Vagina (tissue), 2 donors: ENCODE measurements at regions not wholly inside any gene's neighbourhood (a gene's known extent, or its start where the extent isn't known, plus 50 kb on each side); places are given as distances from the start of the nearest gene placed in this dataset.

Experiments used
- DNase-seq, 2 donors: peaks; one replicate each; pipeline ENCODE4 v3.0.0-alpha.2; 2017; ENCODE audit errors: extremely low spot score in 2 of 2
- H3K27ac ChIP-seq: fragments of 200-600 bp; sonication (generic); one replicate; pipeline ENCODE4 v1.5.1; 2019
- H3K27me3 ChIP-seq: fragments of 200-600 bp; sonication (generic); one replicate; pipeline ENCODE4 v1.5.1; 2019
- H3K36me3 ChIP-seq, 2 donors: fragments of 200-600 bp; sonication (generic); one replicate each; pipeline ENCODE4 v1.5.1; 2017 to 2019
- H3K4me1 ChIP-seq: fragments of 200-600 bp; sonication (generic); one replicate; pipeline ENCODE4 v1.5.1; 2019
- H3K4me3 ChIP-seq, 2 donors: fragments of 200-600 bp; sonication (generic); 1 replicate in 1 of 2; 2 replicates in 1 of 2; pipeline ENCODE4 v1.5.1; 2016 to 2019
- H3K9me3 ChIP-seq: fragments of 200-600 bp; sonication (generic); one replicate; pipeline ENCODE4 v1.5.1; 2019
- POLR2A ChIP-seq, 2 donors: fragments of 450-650 bp; IDR thresholded peaks; one replicate each; pipeline ENCODE4 v1.6.1; 2017; ENCODE audit warnings: antibody characterized with exemption in 2 of 2, mild to moderate bottlenecking in 2 of 2, moderate library complexity in 2 of 2
- POLR2AphosphoS5 ChIP-seq, 2 donors: sonication (generic); formaldehyde crosslinking; IDR thresholded peaks; one replicate each; pipeline ENCODE4 v1.9.0; 2017; ENCODE audit warnings: antibody characterized with exemption in 2 of 2, mild to moderate bottlenecking in 2 of 2, low read depth in 1 of 2; ENCODE audit not compliant: insufficient read depth in 1 of 2
- intact Hi-C: fragments of 100-400 bp; cut with DNase I; formaldehyde crosslinking; loops from one replicate; pipeline ENCODE4 v1.15.1; 2023
- TF ChIP-seq, protein P1 (sequence below), 3 experiments: fragments of 450-650 bp in 2 of 3; fragments of 200-600 bp in 1 of 3; sonication (generic) in 1 of 3; IDR thresholded peaks; one replicate each; pipeline ENCODE4 v1.5.1; 2017 to 2019; ENCODE audit warnings: antibody characterized with exemption in 3 of 3, mild to moderate bottlenecking in 2 of 3, moderate library complexity in 2 of 3

DNA sequence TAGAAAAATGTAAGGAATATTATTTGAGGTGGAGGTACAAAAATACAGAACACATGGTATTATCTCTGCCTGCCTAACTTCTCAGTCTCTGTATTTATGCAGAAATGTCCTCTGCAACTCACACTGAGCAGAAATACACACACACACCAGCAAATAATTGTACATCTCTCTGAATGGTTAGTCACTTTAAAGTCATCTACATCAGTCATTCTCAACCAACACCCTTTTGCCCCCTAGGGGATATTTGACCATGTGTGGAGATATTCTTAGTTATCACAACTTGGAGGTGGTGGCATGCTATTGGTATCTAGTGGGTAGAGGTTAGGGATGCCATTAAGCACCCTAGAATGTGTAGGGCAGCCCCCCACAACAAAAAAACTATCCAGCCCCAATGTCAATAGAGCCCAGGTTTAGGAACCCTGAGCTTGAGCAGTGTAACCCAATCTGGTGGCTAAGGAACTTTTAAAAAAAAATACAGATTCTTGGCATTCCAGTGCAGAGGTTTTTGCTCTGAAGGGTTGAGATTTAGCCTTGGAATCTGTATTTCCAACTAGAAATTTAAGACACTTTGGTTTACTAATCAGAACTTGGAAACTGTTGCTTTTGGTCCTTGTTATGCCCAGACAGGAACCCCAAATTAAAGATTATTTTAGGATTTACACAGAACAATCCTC, 183.8 kb downstream of the TBX5 start:
- H3K4me3 ChIP-seq: no peak overlapping the region
- TF ChIP-seq POLR2AphosphoS5 (IDR thresholded peaks at IDR 0.05; ENCODE audit: insufficient read depth in 1 of 2, low read depth in 1 of 2) (no peak), POLR2A (IDR thresholded peaks at IDR 0.05) (no peak)
- TF ChIP-seq, protein P1, sequence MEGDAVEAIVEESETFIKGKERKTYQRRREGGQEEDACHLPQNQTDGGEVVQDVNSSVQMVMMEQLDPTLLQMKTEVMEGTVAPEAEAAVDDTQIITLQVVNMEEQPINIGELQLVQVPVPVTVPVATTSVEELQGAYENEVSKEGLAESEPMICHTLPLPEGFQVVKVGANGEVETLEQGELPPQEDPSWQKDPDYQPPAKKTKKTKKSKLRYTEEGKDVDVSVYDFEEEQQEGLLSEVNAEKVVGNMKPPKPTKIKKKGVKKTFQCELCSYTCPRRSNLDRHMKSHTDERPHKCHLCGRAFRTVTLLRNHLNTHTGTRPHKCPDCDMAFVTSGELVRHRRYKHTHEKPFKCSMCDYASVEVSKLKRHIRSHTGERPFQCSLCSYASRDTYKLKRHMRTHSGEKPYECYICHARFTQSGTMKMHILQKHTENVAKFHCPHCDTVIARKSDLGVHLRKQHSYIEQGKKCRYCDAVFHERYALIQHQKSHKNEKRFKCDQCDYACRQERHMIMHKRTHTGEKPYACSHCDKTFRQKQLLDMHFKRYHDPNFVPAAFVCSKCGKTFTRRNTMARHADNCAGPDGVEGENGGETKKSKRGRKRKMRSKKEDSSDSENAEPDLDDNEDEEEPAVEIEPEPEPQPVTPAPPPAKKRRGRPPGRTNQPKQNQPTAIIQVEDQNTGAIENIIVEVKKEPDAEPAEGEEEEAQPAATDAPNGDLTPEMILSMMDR (IDR thresholded peaks at IDR 0.05): no peak
- H3K36me3 ChIP-seq: no peaks in the 10 kb centered on the region
- H3K27me3 ChIP-seq: no peaks in the 10 kb centered on the region
- H3K4me1 ChIP-seq: no peaks in the 10 kb centered on the region
- no peak for DNase-seq
- H3K27ac ChIP-seq: no peak overlapping the region
- intact Hi-C loops: no loop called here
- no peaks in the 10 kb centered on the region for H3K9me3 ChIP-seq

DNA sequence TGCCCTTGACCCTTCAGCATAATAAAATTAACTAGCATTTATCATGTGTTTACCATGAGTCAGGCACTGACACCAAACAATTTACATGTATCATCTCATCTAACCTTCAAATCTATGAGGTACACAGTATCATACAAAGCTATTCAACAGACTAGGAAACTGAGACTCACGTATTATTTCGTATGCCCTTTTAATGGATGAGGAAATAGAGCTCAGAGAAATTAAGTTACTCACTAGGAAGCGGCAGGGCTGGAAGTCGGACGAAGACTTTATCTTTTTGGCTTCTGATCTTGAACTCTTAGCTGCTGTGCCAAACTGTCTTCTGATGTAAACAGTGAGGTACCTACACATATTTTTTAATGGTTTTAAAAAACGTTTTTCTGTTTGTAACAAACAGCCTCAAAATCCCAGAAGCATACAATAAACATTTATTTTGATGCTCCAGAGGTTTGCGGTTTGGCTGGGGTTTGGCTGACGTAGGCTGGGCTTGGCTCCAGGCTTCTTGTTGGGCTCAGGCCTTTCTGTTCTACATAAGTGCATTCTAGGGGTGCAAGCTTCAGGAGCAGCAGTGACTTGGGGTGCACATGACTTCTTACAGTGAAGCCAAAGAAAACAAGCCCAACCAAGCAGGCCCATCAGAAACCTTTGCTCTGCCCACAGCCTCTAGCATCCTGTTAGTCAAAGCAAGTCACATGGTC, 184.7 kb downstream of the TBX5 start:
- Histone ChIP-seq H3K36me3 (no peaks in the 10 kb centered on the region), H3K9me3 (no peaks in the 10 kb centered on the region), H3K27me3 (no peaks in the 10 kb centered on the region), H3K4me1 (no peaks in the 10 kb centered on the region), H3K27ac (no peak overlapping the region), H3K4me3 (no peak overlapping the region)
- TF ChIP-seq POLR2AphosphoS5 (IDR thresholded peaks at IDR 0.05; ENCODE audit: insufficient read depth in 1 of 2, low read depth in 1 of 2): no peak
- intact Hi-C loops: no loop called here
- no peak for DNase-seq

DNA sequence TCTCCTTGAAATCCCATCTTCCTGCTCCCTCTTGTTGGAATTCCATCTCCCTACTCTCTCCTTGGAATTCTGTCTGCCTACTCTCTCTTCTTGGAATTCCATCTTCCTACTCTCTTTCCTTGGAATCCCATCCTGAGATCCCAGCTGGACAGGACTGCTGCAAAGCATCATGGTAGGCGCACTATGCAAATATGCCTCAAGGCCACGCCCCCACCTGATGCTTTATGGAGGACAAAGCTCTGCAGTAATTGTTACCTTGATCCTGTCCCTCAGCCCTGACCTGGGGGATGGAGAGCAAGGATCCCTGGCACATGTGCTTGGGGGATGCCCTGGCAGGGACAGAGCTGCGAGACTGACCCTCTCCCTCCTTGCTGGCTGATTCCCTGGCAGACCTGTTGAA, 185.6 kb downstream of the TBX5 start:
- intact Hi-C loops: no loop called here
- TF ChIP-seq POLR2A (IDR thresholded peaks at IDR 0.05) (no peak), POLR2AphosphoS5 (IDR thresholded peaks at IDR 0.05; ENCODE audit: insufficient read depth in 1 of 2, low read depth in 1 of 2) (no peak)
- TF ChIP-seq, protein P1 (IDR thresholded peaks at IDR 0.05): no peak
- Histone ChIP-seq H3K9me3 (no peaks in the 10 kb centered on the region), H3K4me1 (no peaks in the 10 kb centered on the region), H3K27ac (no peak overlapping the region), H3K4me3 (no peak overlapping the region), H3K36me3 (no peaks in the 10 kb centered on the region), H3K27me3 (no peaks in the 10 kb centered on the region)
- DNase-seq: no peak

DNA sequence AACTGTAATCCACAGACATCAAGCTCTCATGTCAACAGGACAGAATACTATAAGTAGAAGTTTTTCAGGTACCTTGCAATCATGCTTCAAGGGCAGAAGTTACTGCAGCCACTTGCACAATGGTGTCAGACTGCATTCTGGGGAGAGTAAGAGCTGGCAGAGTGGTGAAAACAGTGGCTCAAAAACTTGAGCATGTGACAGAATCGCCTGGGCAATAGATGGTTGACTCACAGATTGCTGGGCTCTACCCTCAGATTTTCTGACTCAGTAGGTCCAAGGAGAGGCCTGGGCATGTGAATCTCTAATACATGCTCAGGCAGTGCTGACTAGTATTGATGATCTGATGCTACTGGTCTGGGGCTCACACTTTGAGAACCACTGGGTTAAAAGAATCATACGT, 187.8 kb downstream of the TBX5 start:
- Histone ChIP-seq H3K4me1 (no peaks in the 10 kb centered on the region), H3K27ac (no peak overlapping the region), H3K9me3 (no peaks in the 10 kb centered on the region), H3K36me3 (no peaks in the 10 kb centered on the region), H3K27me3 (no peaks in the 10 kb centered on the region), H3K4me3 (no peak overlapping the region)
- intact Hi-C loops: no loop called here
- DNase-seq: no peak
- TF ChIP-seq POLR2A (IDR thresholded peaks at IDR 0.05): no peak
- no peak for TF ChIP-seq POLR2AphosphoS5 (IDR thresholded peaks at IDR 0.05; ENCODE audit: insufficient read depth in 1 of 2, low read depth in 1 of 2)
- TF ChIP-seq, protein P1 (IDR thresholded peaks at IDR 0.05): no peak

DNA sequence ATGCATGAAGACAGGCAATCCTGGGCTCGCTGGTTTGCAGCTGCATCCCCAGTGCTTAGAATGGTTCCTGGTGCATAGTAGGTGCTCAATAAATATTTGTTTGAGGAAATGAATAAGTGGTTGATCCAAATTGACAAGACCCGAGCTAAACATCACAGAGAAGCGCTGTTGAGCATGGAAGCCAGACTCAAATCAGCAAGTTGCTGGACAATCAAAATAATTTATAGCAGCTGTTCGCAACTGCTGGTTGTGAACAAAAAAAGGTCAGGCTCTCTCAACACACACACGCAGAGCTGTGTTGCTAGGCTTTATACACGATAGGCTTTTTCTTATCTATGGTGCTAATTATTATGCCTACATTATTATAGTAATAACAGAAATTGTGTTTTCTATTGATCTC, 190.2 kb downstream of the TBX5 start:
- no peak for DNase-seq
- H3K36me3 ChIP-seq: no peaks in the 10 kb centered on the region
- H3K9me3 ChIP-seq: no peaks in the 10 kb centered on the region
- no peaks in the 10 kb centered on the region for H3K4me1 ChIP-seq
- no peak overlapping the region for H3K4me3 ChIP-seq
- intact Hi-C loops: no loop called here
- no peaks in the 10 kb centered on the region for H3K27me3 ChIP-seq
- H3K27ac ChIP-seq: no peak overlapping the region
- TF ChIP-seq POLR2A (IDR thresholded peaks at IDR 0.05) (no peak), POLR2AphosphoS5 (IDR thresholded peaks at IDR 0.05; ENCODE audit: insufficient read depth in 1 of 2, low read depth in 1 of 2) (no peak)
- TF ChIP-seq, protein P1 (IDR thresholded peaks at IDR 0.05): no peak
